ENCODE measurements at regions not wholly inside any gene's neighbourhood (a gene's known extent, or its start where the extent isn't known, plus 50 kb on each side); places are given as distances from the start of the nearest gene placed in this dataset.

DNA sequence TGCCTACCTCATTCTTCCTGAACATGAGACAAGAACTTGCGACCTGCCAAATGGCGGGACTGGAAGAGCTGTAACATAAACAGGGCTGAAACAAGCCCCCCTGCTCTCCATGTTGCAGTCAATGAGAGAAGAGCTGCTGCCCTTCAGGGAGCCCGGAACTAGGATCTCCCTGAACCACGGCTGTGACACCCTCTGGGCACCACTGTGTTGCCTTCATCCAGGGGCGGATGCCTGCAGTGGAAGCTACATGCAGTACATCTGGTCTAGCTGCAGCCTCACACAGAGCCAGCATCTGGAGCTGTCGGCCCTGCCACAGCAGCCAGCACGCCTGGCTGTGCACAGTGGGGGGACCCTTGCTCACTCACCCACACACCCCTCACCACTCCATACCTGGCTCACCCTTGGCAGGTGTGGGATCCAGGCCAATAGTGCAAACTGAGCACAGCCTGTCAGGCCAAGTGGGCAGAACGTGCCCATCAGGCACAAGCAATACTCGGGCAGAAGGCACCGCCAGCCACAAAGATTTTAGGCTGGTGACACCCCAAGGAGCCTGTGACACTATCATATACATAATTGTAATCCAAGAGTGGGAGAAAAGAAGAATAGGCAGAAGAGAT, 451.3 kb downstream of the HTR1B start:
- Histone ChIP-seq H3K9me3 (peaks cover 0 to 24% (median 2%) of the 10 kb centered on the region in 12 donors), H3K27ac (no peak overlapping the region), H3K4me1 (no peaks in the 10 kb centered on the region), H3K36me3 (no peaks in the 10 kb centered on the region), H3K4me3 (no peak overlapping the region), H3K27me3 (no peaks in the 10 kb centered on the region)
- intact Hi-C loops (cut with DNase I): no loop called here
- no peak for TF ChIP-seq POLR2A (IDR thresholded peaks at IDR 0.05)
- TF ChIP-seq, protein P1, sequence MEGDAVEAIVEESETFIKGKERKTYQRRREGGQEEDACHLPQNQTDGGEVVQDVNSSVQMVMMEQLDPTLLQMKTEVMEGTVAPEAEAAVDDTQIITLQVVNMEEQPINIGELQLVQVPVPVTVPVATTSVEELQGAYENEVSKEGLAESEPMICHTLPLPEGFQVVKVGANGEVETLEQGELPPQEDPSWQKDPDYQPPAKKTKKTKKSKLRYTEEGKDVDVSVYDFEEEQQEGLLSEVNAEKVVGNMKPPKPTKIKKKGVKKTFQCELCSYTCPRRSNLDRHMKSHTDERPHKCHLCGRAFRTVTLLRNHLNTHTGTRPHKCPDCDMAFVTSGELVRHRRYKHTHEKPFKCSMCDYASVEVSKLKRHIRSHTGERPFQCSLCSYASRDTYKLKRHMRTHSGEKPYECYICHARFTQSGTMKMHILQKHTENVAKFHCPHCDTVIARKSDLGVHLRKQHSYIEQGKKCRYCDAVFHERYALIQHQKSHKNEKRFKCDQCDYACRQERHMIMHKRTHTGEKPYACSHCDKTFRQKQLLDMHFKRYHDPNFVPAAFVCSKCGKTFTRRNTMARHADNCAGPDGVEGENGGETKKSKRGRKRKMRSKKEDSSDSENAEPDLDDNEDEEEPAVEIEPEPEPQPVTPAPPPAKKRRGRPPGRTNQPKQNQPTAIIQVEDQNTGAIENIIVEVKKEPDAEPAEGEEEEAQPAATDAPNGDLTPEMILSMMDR (IDR thresholded peaks at IDR 0.05): no peak
- 85 to 91% (median 89%) methylated on average over 7 to 10 of the region's 10 CpGs for WGBS, 4 donors
- ATAC-seq (no peak), DNase-seq (no peak)

DNA sequence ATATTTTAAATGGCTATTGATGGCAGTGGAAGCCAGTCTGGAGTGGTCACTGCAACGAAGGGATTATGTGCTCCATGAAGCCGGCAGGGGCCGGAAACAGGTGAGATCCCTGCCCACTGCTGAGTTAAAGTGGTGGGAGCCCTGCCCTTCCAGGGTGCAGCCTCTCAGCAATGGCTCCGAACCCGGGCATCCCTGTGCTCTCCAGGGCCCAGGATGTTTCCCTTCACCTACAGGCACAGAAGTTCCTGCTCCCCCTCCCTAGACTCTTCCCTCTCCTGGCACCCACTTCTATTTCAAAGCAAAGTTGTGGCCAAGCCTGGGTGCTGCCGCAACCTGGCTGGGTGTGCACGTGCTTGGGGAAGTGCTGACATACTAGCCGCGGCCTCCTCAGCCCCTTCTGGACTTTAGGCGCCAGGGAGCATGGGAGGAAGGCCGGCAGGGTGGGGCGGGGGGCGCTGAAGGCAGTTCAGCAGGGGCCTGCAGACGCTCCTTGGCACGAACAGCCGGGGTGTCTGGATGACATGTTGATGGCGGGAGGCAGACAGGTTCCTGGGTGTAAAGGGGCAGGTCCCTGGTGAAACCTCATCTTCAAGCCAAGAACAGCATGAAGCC, 452.3 kb downstream of the HTR1B start:
- 87 to 92% (median 91%) methylated on average over 16 to 17 of the region's 17 CpGs for WGBS, 4 donors
- H3K4me3 ChIP-seq: no peak overlapping the region
- no peak overlapping the region for H3K27ac ChIP-seq
- no peak for ATAC-seq
- H3K4me1 ChIP-seq: no peaks in the 10 kb centered on the region
- DNase-seq: no peak
- intact Hi-C loops (cut with DNase I): no loop called here
- no peaks in the 10 kb centered on the region for H3K36me3 ChIP-seq
- H3K27me3 ChIP-seq: no peaks in the 10 kb centered on the region
- H3K9me3 ChIP-seq: peaks cover 0 to 29% (median 5%) of the 10 kb centered on the region in 12 donors
- TF ChIP-seq POLR2A (IDR thresholded peaks at IDR 0.05): no peak
- TF ChIP-seq, protein P1 (IDR thresholded peaks at IDR 0.05): no peak

DNA sequence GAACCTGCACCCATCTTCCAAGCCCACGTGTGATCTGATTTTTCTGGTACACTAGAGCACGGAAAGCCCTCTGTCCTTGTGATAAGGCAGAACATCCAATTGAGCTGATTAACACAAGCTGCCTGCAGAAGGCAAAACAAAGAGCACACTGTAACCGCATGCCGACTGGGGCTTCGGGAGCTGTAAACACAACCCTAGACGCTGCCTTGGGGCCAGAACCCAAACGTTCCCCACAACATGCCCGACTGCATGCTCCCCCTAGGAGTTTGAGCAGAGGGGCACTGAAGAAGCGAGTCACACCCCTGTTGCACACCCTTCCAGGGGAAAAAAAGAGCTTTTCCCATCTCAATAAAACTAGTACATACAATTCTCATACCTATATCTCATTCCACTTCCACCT, 470.7 kb downstream of the HTR1B start:
- ATAC-seq (no peak), DNase-seq (no peak)
- H3K36me3 ChIP-seq: no peaks in the 10 kb centered on the region
- H3K27ac ChIP-seq: no peak overlapping the region
- no peaks in the 10 kb centered on the region for H3K4me1 ChIP-seq
- H3K9me3 ChIP-seq: peaks cover 0 to 10% (median 0%) of the 10 kb centered on the region in 12 donors
- H3K4me3 ChIP-seq: no peak overlapping the region
- TF ChIP-seq POLR2A (IDR thresholded peaks at IDR 0.05): no peak
- TF ChIP-seq, protein P1 (IDR thresholded peaks at IDR 0.05): no peak
- H3K27me3 ChIP-seq: no peaks in the 10 kb centered on the region
- WGBS, 4 donors: 76 to 77% (median 77%) methylated on average over 9 of the region's 9 CpGs
- intact Hi-C loops (cut with DNase I): no loop called here

DNA sequence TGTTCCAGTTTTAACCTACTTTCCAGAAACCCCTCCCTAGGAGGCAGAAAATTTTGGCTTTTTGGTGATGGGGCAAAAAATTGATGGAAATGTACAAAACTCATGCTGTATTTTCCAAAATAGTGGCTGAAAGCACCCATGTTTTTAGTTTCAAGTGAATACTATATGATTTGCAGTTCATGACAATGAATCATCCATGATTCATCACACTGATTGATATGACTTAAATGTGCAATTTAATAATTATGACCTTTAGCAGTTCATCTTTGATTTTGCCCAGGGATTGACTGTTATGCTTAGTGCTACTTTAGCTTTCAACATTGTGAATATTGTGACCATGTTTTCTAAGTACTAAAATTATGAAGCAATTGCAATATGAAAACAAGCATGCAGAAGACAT, 478.7 kb downstream of the HTR1B start:
- no peak for TF ChIP-seq POLR2A (IDR thresholded peaks at IDR 0.05)
- TF ChIP-seq, protein P1 (IDR thresholded peaks at IDR 0.05): no peak
- intact Hi-C loops (cut with DNase I): no loop called here
- Histone ChIP-seq H3K27me3 (no peaks in the 10 kb centered on the region), H3K27ac (no peak overlapping the region), H3K9me3 (peaks cover 0 to 10% (median 0%) of the 10 kb centered on the region in 12 donors), H3K4me1 (no peaks in the 10 kb centered on the region), H3K4me3 (no peak overlapping the region), H3K36me3 (no peaks in the 10 kb centered on the region)
- DNase-seq: no peak
- ATAC-seq: no peak
